PC-9 (cell line): ENCODE measurements at regions not wholly inside any gene's neighbourhood (a gene's known extent, or its start where the extent isn't known, plus 50 kb on each side); places are given as distances from the start of the nearest gene placed in this dataset.

ENCODE experiments used
- EZH2 ChIP-seq: fragments of 200-600 bp; sonication (generic); IDR thresholded peaks from 2 replicates; pipeline ENCODE4 v1.8.0; 2017; ENCODE audit warnings: antibody characterized with exemption, low read depth
- TF ChIP-seq, protein P1 (sequence below): fragments of 200-600 bp; sonication (generic); conservative IDR thresholded peaks from 2 replicates; pipeline ENCODE4 v1.6.1; 2017; ENCODE audit warnings: mixed run types, antibody characterized with exemption, mild to moderate bottlenecking, moderate library complexity

DNA sequence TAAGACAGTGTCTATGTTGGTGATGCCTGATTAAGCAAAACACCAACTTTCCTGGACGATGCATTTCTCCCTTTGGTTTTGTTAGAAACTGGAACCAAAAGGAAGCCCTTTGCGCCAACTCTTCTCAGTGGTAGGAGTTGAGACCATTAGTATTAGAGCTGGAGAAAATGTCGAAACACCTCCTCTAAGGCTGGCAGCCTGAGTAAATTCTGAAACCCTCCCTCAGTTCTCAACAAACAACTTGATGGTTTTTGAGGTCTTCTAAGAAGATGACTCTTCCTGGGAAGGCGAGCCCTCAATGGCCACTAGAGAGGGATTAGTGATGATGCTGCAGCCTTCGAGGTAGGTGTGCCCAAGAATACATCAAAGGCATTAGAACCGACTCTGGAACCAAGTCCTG, 78.4 kb upstream of the CCN6 start:
- TF ChIP-seq, protein P1, sequence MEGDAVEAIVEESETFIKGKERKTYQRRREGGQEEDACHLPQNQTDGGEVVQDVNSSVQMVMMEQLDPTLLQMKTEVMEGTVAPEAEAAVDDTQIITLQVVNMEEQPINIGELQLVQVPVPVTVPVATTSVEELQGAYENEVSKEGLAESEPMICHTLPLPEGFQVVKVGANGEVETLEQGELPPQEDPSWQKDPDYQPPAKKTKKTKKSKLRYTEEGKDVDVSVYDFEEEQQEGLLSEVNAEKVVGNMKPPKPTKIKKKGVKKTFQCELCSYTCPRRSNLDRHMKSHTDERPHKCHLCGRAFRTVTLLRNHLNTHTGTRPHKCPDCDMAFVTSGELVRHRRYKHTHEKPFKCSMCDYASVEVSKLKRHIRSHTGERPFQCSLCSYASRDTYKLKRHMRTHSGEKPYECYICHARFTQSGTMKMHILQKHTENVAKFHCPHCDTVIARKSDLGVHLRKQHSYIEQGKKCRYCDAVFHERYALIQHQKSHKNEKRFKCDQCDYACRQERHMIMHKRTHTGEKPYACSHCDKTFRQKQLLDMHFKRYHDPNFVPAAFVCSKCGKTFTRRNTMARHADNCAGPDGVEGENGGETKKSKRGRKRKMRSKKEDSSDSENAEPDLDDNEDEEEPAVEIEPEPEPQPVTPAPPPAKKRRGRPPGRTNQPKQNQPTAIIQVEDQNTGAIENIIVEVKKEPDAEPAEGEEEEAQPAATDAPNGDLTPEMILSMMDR, result no peak
- TF ChIP-seq EZH2, result no peak
